SW 1271 (cell line): ENCODE measurements at regions not wholly inside any gene's neighbourhood (a gene's known extent, or its start where the extent isn't known, plus 50 kb on each side); places are given as distances from the start of the nearest gene placed in this dataset.

Experiments used
- DNase-seq, 2 experiments: peaks; one replicate each; lab custom pipeline; 2025; lab: John Stamatoyannopoulos, UW

- DNase-seq, result no peak
These were observed 164.5 kb downstream of the SPATA31D1 start for GRCh38 chr9:82153032-82153431.

- no peak for DNase-seq
These were observed 166.0 kb downstream of the SPATA31D1 start for GRCh38 chr9:82154573-82154972.

GRCh38 chr9:82161876-82162275 is 173.3 kb downstream of the SPATA31D1 start:
- no peak for DNase-seq

GRCh38 chr9:82164159-82164558 is 175.6 kb downstream of the SPATA31D1 start:
- no peak for DNase-seq

GRCh38 chr9:82167296-82167695 is 178.7 kb downstream of the SPATA31D1 start:
- no peak for DNase-seq

GRCh38 chr9:82168585-82168984 is 180.0 kb downstream of the SPATA31D1 start:
- no peak for DNase-seq

- DNase-seq, result no peak
These were observed 182.3 kb downstream of the SPATA31D1 start for GRCh38 chr9:82170866-82171265.

GRCh38 chr9:82171271-82171670 is 182.7 kb downstream of the SPATA31D1 start:
- DNase-seq, result no peak

GRCh38 chr9:82180711-82181110 is 192.1 kb downstream of the SPATA31D1 start:
- no peak for DNase-seq

- DNase-seq, result no peak
These were observed 194.7 kb downstream of the SPATA31D1 start for GRCh38 chr9:82183181-82183860.

GRCh38 chr9:82184524-82184923 is 196.0 kb downstream of the SPATA31D1 start:
- DNase-seq, result no peak

- DNase-seq, result no peak
These were observed 200.2 kb downstream of the SPATA31D1 start for GRCh38 chr9:82188817-82189216.

- no peak for DNase-seq
These were observed 202.7 kb downstream of the SPATA31D1 start for GRCh38 chr9:82191082-82191770.

- DNase-seq, result no peak
These were observed 203.6 kb downstream of the SPATA31D1 start for GRCh38 chr9:82192211-82192610.

- no peak for DNase-seq
These were observed 208.3 kb downstream of the SPATA31D1 start for GRCh38 chr9:82196622-82197441.

GRCh38 chr9:82201196-82201595 is 212.6 kb downstream of the SPATA31D1 start:
- DNase-seq, result no peak

GRCh38 chr9:82202808-82203207 is 214.2 kb downstream of the SPATA31D1 start:
- DNase-seq, result no peak

GRCh38 chr9:82206490-82206889 is 217.9 kb downstream of the SPATA31D1 start:
- no peak for DNase-seq

GRCh38 chr9:82206946-82207345 is 218.4 kb downstream of the SPATA31D1 start:
- DNase-seq, result no peak

GRCh38 chr9:82208741-82209450 is 220.3 kb downstream of the SPATA31D1 start:
- no peak for DNase-seq

- DNase-seq, result no peak
These were observed 221.4 kb downstream of the SPATA31D1 start for GRCh38 chr9:82209797-82210470.

GRCh38 chr9:82212885-82213284 is 224.3 kb downstream of the SPATA31D1 start:
- no peak for DNase-seq
